ENCODE measurements at regions not wholly inside any gene's neighbourhood (a gene's known extent, or its start where the extent isn't known, plus 50 kb on each side); places are given as distances from the start of the nearest gene placed in this dataset.

DNA sequence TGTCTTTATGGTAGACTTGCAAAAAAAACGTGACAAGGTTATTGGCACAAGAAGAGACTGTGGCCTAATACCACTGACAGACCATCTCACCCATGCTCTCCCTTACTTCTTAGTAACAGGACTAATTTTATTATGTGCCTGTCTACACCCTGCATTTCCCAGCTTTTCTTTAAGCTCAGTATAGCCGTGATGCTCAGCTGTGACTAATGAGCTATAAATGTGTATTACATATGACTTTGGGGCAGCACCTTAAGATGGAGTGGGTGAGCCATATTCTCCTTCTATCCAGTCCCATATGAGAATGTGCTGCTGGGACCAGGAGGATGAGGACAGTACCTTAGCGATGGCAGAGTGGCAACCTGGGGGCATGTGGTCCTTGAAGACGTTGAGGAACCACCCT lies 293.5 kb downstream of the RNF144A start:
- TF ChIP-seq, protein P1, sequence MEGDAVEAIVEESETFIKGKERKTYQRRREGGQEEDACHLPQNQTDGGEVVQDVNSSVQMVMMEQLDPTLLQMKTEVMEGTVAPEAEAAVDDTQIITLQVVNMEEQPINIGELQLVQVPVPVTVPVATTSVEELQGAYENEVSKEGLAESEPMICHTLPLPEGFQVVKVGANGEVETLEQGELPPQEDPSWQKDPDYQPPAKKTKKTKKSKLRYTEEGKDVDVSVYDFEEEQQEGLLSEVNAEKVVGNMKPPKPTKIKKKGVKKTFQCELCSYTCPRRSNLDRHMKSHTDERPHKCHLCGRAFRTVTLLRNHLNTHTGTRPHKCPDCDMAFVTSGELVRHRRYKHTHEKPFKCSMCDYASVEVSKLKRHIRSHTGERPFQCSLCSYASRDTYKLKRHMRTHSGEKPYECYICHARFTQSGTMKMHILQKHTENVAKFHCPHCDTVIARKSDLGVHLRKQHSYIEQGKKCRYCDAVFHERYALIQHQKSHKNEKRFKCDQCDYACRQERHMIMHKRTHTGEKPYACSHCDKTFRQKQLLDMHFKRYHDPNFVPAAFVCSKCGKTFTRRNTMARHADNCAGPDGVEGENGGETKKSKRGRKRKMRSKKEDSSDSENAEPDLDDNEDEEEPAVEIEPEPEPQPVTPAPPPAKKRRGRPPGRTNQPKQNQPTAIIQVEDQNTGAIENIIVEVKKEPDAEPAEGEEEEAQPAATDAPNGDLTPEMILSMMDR (IDR thresholded peaks at IDR 0.05): no peak
- no peak for TF ChIP-seq POLR2A (IDR thresholded peaks at IDR 0.05)

Data from adrenal gland (tissue), 5 donors.